AG04449 (cell line): ENCODE measurements at regions not wholly inside any gene's neighbourhood (a gene's known extent, or its start where the extent isn't known, plus 50 kb on each side); places are given as distances from the start of the nearest gene placed in this dataset.

Source experiments
- CTCF ChIA-PET: fragments of 350-600 bp; formaldehyde crosslinking; extraction: SDS; loops from one replicate; lab custom pipeline; 2021; ENCODE audit warnings: antibody characterized with exemption; lab: Yijun Ruan, JAX
- POLR2A ChIA-PET: fragments of 400-600, 350-600 bp; formaldehyde crosslinking; extraction: SDS; loops from one replicate; lab custom pipeline; 2020; ENCODE audit warnings: antibody characterized with exemption, inconsistent platforms; lab: Yijun Ruan, JAX
- DNase-seq: peaks from one replicate; pipeline ENCODE4 v3.0.0-alpha.2; 2010; ENCODE audit warnings: low read depth, low spot score
- H3K4me3 ChIP-seq: 2 replicates; pipeline ENCODE4 v1.5.1; 2011; ENCODE audit warnings: low read depth, mild to moderate bottlenecking, control low read depth, low read length
- CTCF ChIP-seq: IDR thresholded peaks from one replicate; pipeline ENCODE4 v1.5.1; 2011; ENCODE audit warnings: mild to moderate bottlenecking, moderate library complexity, low read length, control low read depth, inconsistent platforms; ENCODE audit not compliant: insufficient read depth; ENCODE audit errors: missing control alignments

GRCh38 chr16:77643176-77643575 is 79.1 kb upstream of the NUDT7 start:
- no peak for TF ChIP-seq CTCF
- no peak overlapping the region for H3K4me3 ChIP-seq
- ChIA-PET CTCF (interaction anchor here (1.5 kb wide), 1 partner anchor 17 kb away, joined by 5 read pairs; no protein-coding TSS in a partner anchor), POLR2A (no interaction called here)
- DNase-seq: no peak

DNA sequence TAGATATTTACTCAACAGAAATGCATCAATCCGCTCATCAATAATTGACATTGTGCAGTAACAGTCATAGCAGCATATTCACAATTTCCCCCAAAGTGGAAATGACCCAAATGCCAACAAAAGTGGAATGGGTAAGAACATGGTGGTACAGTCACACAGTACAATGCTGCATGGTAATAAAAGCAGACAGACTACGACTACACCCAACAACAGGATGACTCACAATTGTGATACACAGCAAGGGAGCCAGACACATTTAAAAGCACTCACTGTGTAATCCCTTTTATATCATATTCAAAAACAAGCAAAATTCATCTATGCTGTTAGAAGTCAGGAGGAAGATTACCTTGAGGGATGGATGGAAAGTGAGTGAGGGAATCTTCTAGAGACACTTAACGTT is 76.5 kb upstream of the NUDT7 start:
- POLR2A ChIA-PET: no interaction called here
- TF ChIP-seq CTCF: no peak
- no peak for DNase-seq

GRCh38 chr16:77647726-77648125 is 74.6 kb upstream of the NUDT7 start:
- no peak for DNase-seq
- ChIA-PET POLR2A (no interaction called here), CTCF (interaction anchor here (1.5 kb wide), 1 partner anchor 10 kb away, joined by 3 read pairs; no protein-coding TSS in a partner anchor)
- H3K4me3 ChIP-seq: no peak overlapping the region
- no peak for TF ChIP-seq CTCF

More for the DNA sequence above, 76.5 kb upstream of the NUDT7 start:
- CTCF ChIA-PET: no interaction called here
- no peak overlapping the region for H3K4me3 ChIP-seq

GRCh38 chr16:77650761-77651160 is 71.6 kb upstream of the NUDT7 start:
- no peak for TF ChIP-seq CTCF
- DNase-seq: no peak
- no peak overlapping the region for H3K4me3 ChIP-seq
- CTCF ChIA-PET: interaction anchor here (1.2 to 1.9 kb wide), 2 partner anchors 9 to 10 kb away, joined by 3 to 4 read pairs; no protein-coding TSS in a partner anchor
- POLR2A ChIA-PET: no interaction called here

DNA sequence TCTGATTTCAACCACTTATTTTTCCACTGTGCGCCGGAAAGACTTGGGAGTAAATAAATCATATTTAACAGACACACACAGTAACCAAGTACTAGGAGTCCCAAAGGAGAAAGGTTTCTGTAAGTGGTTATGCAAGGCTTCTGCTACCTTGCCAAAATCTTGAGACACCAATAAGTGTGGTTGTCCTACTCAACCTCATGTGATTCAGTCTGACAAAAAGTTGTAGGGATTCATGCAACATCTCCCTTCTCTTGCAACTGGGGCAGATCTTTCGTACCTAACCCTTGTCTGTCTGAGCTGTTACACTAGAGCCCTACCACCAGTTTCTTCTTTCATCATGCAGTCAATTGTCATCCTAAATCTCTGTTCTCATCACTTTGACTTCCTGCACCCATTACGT is 69.9 kb upstream of the NUDT7 start:
- no peak for TF ChIP-seq CTCF
- CTCF ChIA-PET: no interaction called here
- POLR2A ChIA-PET: no interaction called here
- H3K4me3 ChIP-seq: no peak overlapping the region
- no peak for DNase-seq

GRCh38 chr16:77657016-77657415 is 65.3 kb upstream of the NUDT7 start:
- H3K4me3 ChIP-seq: no peak overlapping the region
- ChIA-PET CTCF (interaction anchor here (0.8 to 4.0 kb wide), 4 partner anchors 9 to 420 kb away, joined by 3 to 26 read pairs (median 3); no protein-coding TSS in a partner anchor), POLR2A (no interaction called here)
- DNase-seq: no peak
- TF ChIP-seq CTCF: no peak
